Activated CD8-positive, alpha-beta T cell treated with anti-CD3 and anti-CD28 coated beads for 36 hours (primary cell): ENCODE measurements at regions not wholly inside any gene's neighbourhood (a gene's known extent, or its start where the extent isn't known, plus 50 kb on each side); places are given as distances from the start of the nearest gene placed in this dataset.
"Not testable (repeated sequence)": the region's sequence is repeated elsewhere in the genome, so short reads cannot be mapped to it uniquely, and the experiment has no call there.

Experiments
- ATAC-seq: fragments of 200-7000 bp; cut with Tn5 transposase; one replicate; pipeline ENCODE4 v1.10.0; 2021; ENCODE audit warnings: mild to moderate bottlenecking, moderate library complexity
- CTCF ChIA-PET: fragments of 350-600 bp; sonication (Branson Sonifier 250); formaldehyde crosslinking; loops from one replicate; lab custom pipeline; 2021; ENCODE audit warnings: antibody characterized with exemption; lab: Charles Lee
- POLR2A ChIA-PET: fragments of 350-600 bp; sonication (Branson Sonifier 250); formaldehyde crosslinking; loops from one replicate; lab custom pipeline; 2021; ENCODE audit warnings: antibody characterized with exemption; lab: Charles Lee
- DNase-seq: peaks from one replicate; pipeline ENCODE4 v3.0.0-alpha.2; 2020
- H3K27ac Mint-ChIP-seq: one replicate; pipeline ENCODE4 v1.8.0; 2021; ENCODE audit warnings: mild to moderate bottlenecking, mixed read lengths
- H3K27me3 Mint-ChIP-seq: one replicate; pipeline ENCODE4 v1.8.0; 2021; ENCODE audit warnings: mixed read lengths
- H3K36me3 Mint-ChIP-seq: one replicate; pipeline ENCODE4 v1.8.0; 2021; ENCODE audit warnings: low read depth, mixed read lengths
- H3K4me1 Mint-ChIP-seq: one replicate; pipeline ENCODE4 v1.8.0; 2021; ENCODE audit warnings: low read depth, mixed read lengths
- H3K4me3 Mint-ChIP-seq: one replicate; pipeline ENCODE4 v1.8.0; 2021; ENCODE audit warnings: mild to moderate bottlenecking, moderate library complexity, mixed read lengths
- H3K9me3 Mint-ChIP-seq: one replicate; pipeline ENCODE4 v1.8.0; 2021; ENCODE audit warnings: mixed read lengths
- CTCF ChIP-seq: fragments of 200-600 bp; IDR thresholded peaks from one replicate; pipeline ENCODE4 v1.8.0; 2022; ENCODE audit warnings: antibody characterized with exemption, mild to moderate bottlenecking
- intact Hi-C: fragments of 100-400 bp; cut with micrococcal nuclease; formaldehyde crosslinking; loops from one replicate; pipeline ENCODE4 v1.10.0; 2022

GRCh38 chr10:28370107-28370835, 67.4 kb upstream of the MPP7 start:
- ATAC-seq (no peak), DNase-seq (no peak)
- POLR2A ChIA-PET, result interaction anchor here (1.2 kb wide), 1 partner anchor 11 kb away, joined by 3 read pairs; no protein-coding TSS in a partner anchor
- H3K4me1 Mint-ChIP-seq, result peaks cover 37% of the 10 kb centered on the region
- no peak for TF ChIP-seq CTCF
- H3K9me3 Mint-ChIP-seq, result peaks cover 3% of the 10 kb centered on the region
- peaks cover 4% of the 10 kb centered on the region for H3K36me3 Mint-ChIP-seq
- no peaks in the 10 kb centered on the region for H3K27me3 Mint-ChIP-seq
- intact Hi-C loops, result no loop called here
- no peak overlapping the region for H3K27ac Mint-ChIP-seq
- CTCF ChIA-PET, result interaction anchor here (1.4 kb wide), 2 partner anchors 11 to 23 kb away, joined by 3 to 6 read pairs; no protein-coding TSS in a partner anchor
- H3K4me3 Mint-ChIP-seq, result no peak overlapping the region

- not testable (repeated sequence) for ATAC-seq, H3K36me3 Mint-ChIP-seq
These were observed 68.8 kb upstream of the MPP7 start for GRCh38 chr10:28371638-28372037.

GRCh38 chr10:28374036-28374435, 71.2 kb upstream of the MPP7 start:
- Mint-ChIP-seq H3K4me1 (peaks cover 7% of the 10 kb centered on the region), H3K4me3 (no peak overlapping the region), H3K27ac (no peak overlapping the region), H3K9me3 (peaks cover 3% of the 10 kb centered on the region), H3K36me3 (peaks cover 1% of the 10 kb centered on the region), H3K27me3 (no peaks in the 10 kb centered on the region)
- ChIA-PET POLR2A (no interaction called here), CTCF (interaction anchor here (1.1 kb wide), 1 partner anchor 132 kb away, joined by 3 read pairs; no protein-coding TSS in a partner anchor)
- intact Hi-C loops, result no loop called here
- TF ChIP-seq CTCF, result no peak
- DNase-seq, result no peak
- no peak for ATAC-seq

More at GRCh38 chr10:28371638-28372037, 68.8 kb upstream of the MPP7 start:
- peaks cover 26% of the 10 kb centered on the region for H3K4me1 Mint-ChIP-seq
- ChIA-PET POLR2A (interaction anchor here (1.3 kb wide), 1 partner anchor 27 kb away, joined by 4 read pairs; no protein-coding TSS in a partner anchor), CTCF (interaction anchor here (1.0 to 2.7 kb wide), 4 partner anchors 9 to 122 kb away, joined by 3 to 18 read pairs (median 4); partner anchors contain the start of gene MPP7)
- DNase-seq, H3K27ac Mint-ChIP-seq, intact Hi-C loops, H3K27me3 Mint-ChIP-seq, H3K9me3 Mint-ChIP-seq, H3K4me3 Mint-ChIP-seq: not testable (repeated sequence)

- Mint-ChIP-seq H3K4me1 (peaks cover 15% of the 10 kb centered on the region), H3K27me3 (no peaks in the 10 kb centered on the region), H3K4me3 (no peak overlapping the region), H3K27ac (no peak overlapping the region), H3K36me3 (no peaks in the 10 kb centered on the region), H3K9me3 (peaks cover 1% of the 10 kb centered on the region)
- DNase-seq (no peak), ATAC-seq (no peak)
- ChIA-PET POLR2A (no interaction called here), CTCF (no interaction called here)
- intact Hi-C loops, result no loop called here
- TF ChIP-seq CTCF, result no peak
These were observed 72.8 kb upstream of the MPP7 start for GRCh38 chr10:28375399-28376354.

GRCh38 chr10:28378986-28379585, 76.2 kb upstream of the MPP7 start:
- H3K4me1 Mint-ChIP-seq, result peaks cover 25% of the 10 kb centered on the region
- H3K27me3 Mint-ChIP-seq, result no peaks in the 10 kb centered on the region
- H3K4me3 Mint-ChIP-seq, result no peak overlapping the region
- no peak for ATAC-seq
- no peaks in the 10 kb centered on the region for H3K36me3 Mint-ChIP-seq
- H3K27ac Mint-ChIP-seq, result no peak overlapping the region
- no peak for DNase-seq
- intact Hi-C loops, result no loop called here
- no peak for TF ChIP-seq CTCF
- H3K9me3 Mint-ChIP-seq, result no peaks in the 10 kb centered on the region
- ChIA-PET POLR2A (interaction anchor here (0.7 to 1.7 kb wide), 2 partner anchors 45 to 77 kb away, joined by 3 to 6 read pairs; no protein-coding TSS in a partner anchor), CTCF (interaction anchor here (1.5 to 8.9 kb wide), 10 partner anchors 12 to 137 kb away, joined by 4 to 202 read pairs (median 55); partner anchors contain the start of gene MPP7)
